Upper lobe of left lung (tissue), 6 donors: ENCODE measurements at regions not wholly inside any gene's neighbourhood (a gene's known extent, or its start where the extent isn't known, plus 50 kb on each side); places are given as distances from the start of the nearest gene placed in this dataset.

Experiments used
- ATAC-seq, 2 donors: fragments of 200-7000 bp; cut with Tn5 transposase; one replicate each; pipeline ENCODE4 v1.9.1; 2022; ENCODE audit warnings: mild to moderate bottlenecking in 2 of 2, moderate library complexity in 2 of 2; ENCODE audit not compliant: low FRiP score in 2 of 2
- DNase-seq, 2 donors: peaks; one replicate each; pipeline ENCODE4 v3.0.0-alpha.2; 2019 to 2020
- H3K27ac ChIP-seq, 4 donors: fragments of 200-600 bp; sonication (generic); one replicate each; pipeline ENCODE4 v1.5.1; 2016 to 2019
- H3K27me3 ChIP-seq, 4 donors: fragments of 200-600 bp; sonication (generic); one replicate each; pipeline ENCODE4 v1.5.1; 2017 to 2019
- H3K36me3 ChIP-seq, 4 donors: fragments of 200-600 bp; sonication (generic); one replicate each; pipeline ENCODE4 v1.5.1; 2016 to 2019
- H3K4me1 ChIP-seq, 4 donors: fragments of 200-600 bp; sonication (generic); one replicate each; pipeline ENCODE4 v1.5.1; 2018 to 2019
- H3K4me3 ChIP-seq, 4 donors: fragments of 200-600 bp; sonication (generic); one replicate each; pipeline ENCODE4 v1.5.1; 2017 to 2019; ENCODE audit warnings: mild to moderate bottlenecking in 2 of 4, moderate library complexity in 1 of 4
- H3K9me3 ChIP-seq, 4 donors: fragments of 200-600 bp; sonication (generic); one replicate each; pipeline ENCODE4 v1.5.1; 2018 to 2019
- EP300 ChIP-seq, 4 donors: sonication (generic); formaldehyde crosslinking; IDR thresholded peaks; one replicate each; pipeline ENCODE4 v1.5.1; 2017; ENCODE audit warnings: antibody characterized with exemption in 4 of 4, control low read depth in 2 of 4
- POLR2A ChIP-seq, 4 donors: fragments of 450-650 bp; IDR thresholded peaks; one replicate each; pipeline ENCODE4 v1.5.1; 2016 to 2017; ENCODE audit warnings: antibody characterized with exemption in 4 of 4, mild to moderate bottlenecking in 2 of 4
- POLR2AphosphoS5 ChIP-seq, 2 donors: sonication (generic); formaldehyde crosslinking; IDR thresholded peaks; one replicate each; pipeline ENCODE4 v1.5.1; 2017; ENCODE audit warnings: antibody characterized with exemption in 2 of 2
- WGBS, 2 donors: methylation state at CpG; one replicate each; pipeline ENCODE4 v1.1.5; 2017 to 2018; 5-methylcytosine and 5-hydroxymethylcytosine counted together
- TF ChIP-seq, protein P1 (sequence below), 6 experiments: fragments of 450-650 bp in 4 of 6; fragments of 200-600 bp in 2 of 6; sonication (generic) in 2 of 6; IDR thresholded peaks; one replicate each; pipeline ENCODE4 v1.5.1; 2016 to 2019; ENCODE audit warnings: antibody characterized with exemption in 6 of 6
- donor health status: DM: no; HTN: no; CAD: no; lungs with moderate emphysema.
- donor health status: DM: no; HTN: yes; CAD: no; lungs with severe emphysema.

DNA sequence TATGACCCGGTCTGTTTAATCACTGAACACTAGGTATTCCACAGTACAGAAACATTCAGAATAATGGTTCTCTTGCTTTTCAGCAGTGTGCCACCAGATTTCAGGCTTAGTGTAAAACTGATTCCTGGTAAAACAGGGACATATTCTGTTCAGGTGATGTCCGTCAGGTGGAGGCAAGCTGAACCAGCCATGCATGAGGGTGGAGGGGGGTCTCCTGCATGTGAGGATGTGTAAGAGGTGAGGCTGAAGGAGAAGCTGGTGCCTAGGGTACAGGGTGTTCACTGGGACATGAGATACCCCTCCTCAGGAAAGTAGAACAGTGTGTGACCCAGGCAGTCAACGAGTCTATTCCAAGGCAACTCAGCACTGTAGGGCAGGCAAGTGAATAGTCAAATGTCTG, 563.9 kb downstream of the BNC2 start:
- no peak for DNase-seq
- Histone ChIP-seq H3K36me3 (no peaks in the 10 kb centered on the region), H3K4me1 (no peaks in the 10 kb centered on the region), H3K27ac (no peak overlapping the region), H3K27me3 (no peaks in the 10 kb centered on the region), H3K9me3 (no peaks in the 10 kb centered on the region), H3K4me3 (no peak overlapping the region)
- 89 to 93% methylated on average over 3 of the region's 3 CpGs for WGBS, 2 donors
- no peak for ATAC-seq
- TF ChIP-seq EP300 (IDR thresholded peaks at IDR 0.05) (no peak), POLR2AphosphoS5 (IDR thresholded peaks at IDR 0.05) (no peak), POLR2A (IDR thresholded peaks at IDR 0.05) (no peak)
- TF ChIP-seq, protein P1, sequence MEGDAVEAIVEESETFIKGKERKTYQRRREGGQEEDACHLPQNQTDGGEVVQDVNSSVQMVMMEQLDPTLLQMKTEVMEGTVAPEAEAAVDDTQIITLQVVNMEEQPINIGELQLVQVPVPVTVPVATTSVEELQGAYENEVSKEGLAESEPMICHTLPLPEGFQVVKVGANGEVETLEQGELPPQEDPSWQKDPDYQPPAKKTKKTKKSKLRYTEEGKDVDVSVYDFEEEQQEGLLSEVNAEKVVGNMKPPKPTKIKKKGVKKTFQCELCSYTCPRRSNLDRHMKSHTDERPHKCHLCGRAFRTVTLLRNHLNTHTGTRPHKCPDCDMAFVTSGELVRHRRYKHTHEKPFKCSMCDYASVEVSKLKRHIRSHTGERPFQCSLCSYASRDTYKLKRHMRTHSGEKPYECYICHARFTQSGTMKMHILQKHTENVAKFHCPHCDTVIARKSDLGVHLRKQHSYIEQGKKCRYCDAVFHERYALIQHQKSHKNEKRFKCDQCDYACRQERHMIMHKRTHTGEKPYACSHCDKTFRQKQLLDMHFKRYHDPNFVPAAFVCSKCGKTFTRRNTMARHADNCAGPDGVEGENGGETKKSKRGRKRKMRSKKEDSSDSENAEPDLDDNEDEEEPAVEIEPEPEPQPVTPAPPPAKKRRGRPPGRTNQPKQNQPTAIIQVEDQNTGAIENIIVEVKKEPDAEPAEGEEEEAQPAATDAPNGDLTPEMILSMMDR (IDR thresholded peaks at IDR 0.05), result no peak

DNA sequence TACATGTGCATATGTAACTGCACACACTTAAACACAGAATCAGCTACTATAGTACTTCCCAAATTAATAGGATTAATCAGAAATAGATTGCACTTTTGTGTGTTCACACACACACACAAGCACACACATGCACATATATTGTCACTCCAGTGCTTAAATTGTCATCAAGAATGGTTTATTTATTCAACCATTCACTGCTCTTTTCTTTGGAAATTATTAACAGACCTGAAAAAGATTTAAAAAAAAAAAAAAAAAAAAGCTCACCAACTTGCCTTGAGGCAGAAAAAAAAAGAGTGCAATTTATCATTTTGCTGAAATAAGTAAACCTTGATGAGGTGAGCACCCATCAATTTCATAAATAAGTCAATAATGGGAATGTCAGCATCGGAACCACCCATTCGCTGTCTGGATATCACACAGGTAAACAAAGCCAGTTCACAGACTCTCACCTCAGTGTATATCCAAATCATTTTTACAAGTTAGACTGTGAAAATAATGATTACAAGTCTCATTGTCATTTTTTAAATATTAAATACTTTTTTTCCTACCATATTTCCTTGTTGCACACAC, 562.8 kb downstream of the BNC2 start:
- Histone ChIP-seq H3K27me3 (no peaks in the 10 kb centered on the region), H3K4me1 (no peaks in the 10 kb centered on the region), H3K4me3 (no peak overlapping the region), H3K27ac (no peak overlapping the region), H3K9me3 (no peaks in the 10 kb centered on the region), H3K36me3 (no peaks in the 10 kb centered on the region)
- WGBS, 2 donors, result 79 to 82% methylated on average over 2 of the region's 2 CpGs
- TF ChIP-seq, protein P1 (IDR thresholded peaks at IDR 0.05), result no peak
- TF ChIP-seq POLR2AphosphoS5 (IDR thresholded peaks at IDR 0.05) (no peak), POLR2A (IDR thresholded peaks at IDR 0.05) (no peak), EP300 (IDR thresholded peaks at IDR 0.05) (no peak)
- no peak for DNase-seq
- ATAC-seq, result no peak

DNA sequence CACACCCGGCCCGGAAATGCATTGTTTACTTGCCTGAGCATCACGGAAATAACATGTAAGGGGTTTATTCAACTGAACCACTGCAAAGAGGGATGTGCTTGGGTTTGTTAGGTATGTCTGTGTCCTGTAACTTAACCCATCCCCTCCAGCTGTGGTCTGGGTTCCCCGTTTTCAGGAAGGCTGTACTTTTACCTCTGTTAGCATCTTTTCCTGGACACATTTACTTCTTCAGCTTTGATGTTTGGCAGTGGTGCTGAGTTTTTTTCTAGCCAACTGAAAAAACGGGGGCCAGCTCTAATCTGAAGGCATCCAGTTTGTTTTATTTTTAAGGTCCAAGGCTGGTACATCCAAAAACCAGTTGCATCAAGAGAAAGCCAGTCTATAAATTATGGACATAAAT, 561.8 kb downstream of the BNC2 start:
- TF ChIP-seq POLR2AphosphoS5 (IDR thresholded peaks at IDR 0.05) (no peak), EP300 (IDR thresholded peaks at IDR 0.05) (no peak), POLR2A (IDR thresholded peaks at IDR 0.05) (no peak)
- TF ChIP-seq, protein P1 (IDR thresholded peaks at IDR 0.05), result no peak
- Histone ChIP-seq H3K27ac (no peak overlapping the region), H3K36me3 (no peaks in the 10 kb centered on the region), H3K9me3 (no peaks in the 10 kb centered on the region), H3K4me1 (no peaks in the 10 kb centered on the region), H3K4me3 (no peak overlapping the region), H3K27me3 (no peaks in the 10 kb centered on the region)
- DNase-seq (no peak), ATAC-seq (no peak)
- WGBS, 2 donors, result 66 to 76% methylated on average over 5 of the region's 5 CpGs

DNA sequence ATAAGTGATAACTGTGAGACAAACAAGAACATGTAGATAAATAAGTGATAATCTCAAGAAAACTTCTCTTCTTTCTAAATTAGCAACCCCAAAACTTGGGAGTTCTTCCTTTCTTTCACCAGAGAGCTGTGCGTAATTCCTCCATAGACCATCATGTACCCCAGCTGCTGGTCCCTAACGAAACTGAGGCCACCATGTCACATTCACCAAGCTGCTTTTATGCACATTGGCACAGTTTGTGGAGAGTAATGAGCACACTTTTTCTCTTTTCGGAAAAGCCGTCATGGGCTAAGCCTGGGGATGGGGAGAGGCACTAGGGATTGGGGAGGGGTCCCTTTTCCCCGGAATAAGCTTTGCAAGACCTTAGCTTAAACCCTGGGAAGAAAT, 561.4 kb downstream of the BNC2 start:
- DNase-seq (no peak), ATAC-seq (no peak)
- no peak for TF ChIP-seq POLR2AphosphoS5 (IDR thresholded peaks at IDR 0.05)
- Histone ChIP-seq H3K27ac (no peak overlapping the region), H3K27me3 (no peaks in the 10 kb centered on the region), H3K4me1 (no peaks in the 10 kb centered on the region), H3K9me3 (no peaks in the 10 kb centered on the region), H3K36me3 (no peaks in the 10 kb centered on the region), H3K4me3 (no peak overlapping the region)
- 88 to 89% methylated on average over 5 of the region's 5 CpGs for WGBS, 2 donors

DNA sequence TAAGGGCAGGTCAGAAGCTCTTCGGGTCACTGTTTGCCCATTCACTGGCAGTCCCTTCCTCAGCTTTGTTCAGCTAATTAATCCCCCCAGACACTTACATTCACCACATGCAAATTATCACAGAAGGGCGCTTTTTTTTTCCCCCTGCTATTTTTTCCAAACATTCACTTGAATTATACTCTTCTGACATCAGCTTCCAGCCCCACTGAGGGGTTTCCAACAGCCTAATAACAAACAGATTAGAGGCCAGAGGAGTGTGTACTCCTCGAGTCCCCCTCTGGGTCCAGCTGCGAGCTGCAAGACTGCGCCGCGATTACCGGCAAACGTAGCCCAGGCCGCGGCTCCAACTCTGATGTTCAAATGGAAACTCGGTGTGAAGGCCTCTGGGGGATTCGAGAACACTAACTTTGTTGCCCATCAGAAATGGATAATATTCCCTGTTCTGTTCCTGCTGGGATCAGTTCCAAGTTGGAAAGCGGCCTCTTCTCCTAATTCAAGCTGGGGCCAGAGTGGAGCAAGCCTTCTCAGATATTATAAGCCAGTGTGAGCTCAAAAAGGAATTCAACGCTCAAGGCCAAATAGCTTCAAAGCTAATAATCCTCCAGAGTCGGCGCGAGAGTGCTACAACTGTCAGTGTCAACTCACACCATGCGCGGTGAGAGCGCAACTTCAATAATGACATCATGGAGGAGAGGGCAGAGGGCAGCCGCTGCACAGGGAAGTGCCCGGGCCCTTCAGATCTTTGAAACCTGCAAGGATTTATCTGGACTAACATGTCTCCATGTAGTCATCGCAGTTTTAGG, 560.8 kb downstream of the BNC2 start:
- no peaks in the 10 kb centered on the region for H3K36me3 ChIP-seq
- WGBS, 2 donors, result 74 to 77% methylated on average over 24 of the region's 24 CpGs
- no peak overlapping the region for H3K4me3 ChIP-seq
- H3K27me3 ChIP-seq, result no peaks in the 10 kb centered on the region
- TF ChIP-seq, protein P1 (IDR thresholded peaks at IDR 0.05), result no peak
- TF ChIP-seq POLR2AphosphoS5 (IDR thresholded peaks at IDR 0.05) (no peak), EP300 (IDR thresholded peaks at IDR 0.05) (no peak)
- no peaks in the 10 kb centered on the region for H3K9me3 ChIP-seq
- H3K27ac ChIP-seq, result no peak overlapping the region
- no peaks in the 10 kb centered on the region for H3K4me1 ChIP-seq
- DNase-seq, result peak in 1 of 2 donors; percentile 58
- peak in 1 of 2 donors; percentile 79 for ATAC-seq
